ENCODE measurements at regions not wholly inside any gene's neighbourhood (a gene's known extent, or its start where the extent isn't known, plus 50 kb on each side); places are given as distances from the start of the nearest gene placed in this dataset.
"Not testable (repeated sequence)": the region's sequence is repeated elsewhere in the genome, so short reads cannot be mapped to it uniquely, and the experiment has no call there.

- DNase-seq = no peak
Measured at GRCh38 chr14:88985654-88986053, 161.2 kb downstream of the TTC8 start.

GRCh38 chr14:88986146-88986841 lies 161.8 kb downstream of the TTC8 start:
- DNase-seq = no peak

- not testable (repeated sequence) for DNase-seq
Measured at GRCh38 chr14:88986908-88987307, 162.5 kb downstream of the TTC8 start.

- DNase-seq = no peak
Measured at GRCh38 chr14:88987516-88987915, 163.1 kb downstream of the TTC8 start.

DNA sequence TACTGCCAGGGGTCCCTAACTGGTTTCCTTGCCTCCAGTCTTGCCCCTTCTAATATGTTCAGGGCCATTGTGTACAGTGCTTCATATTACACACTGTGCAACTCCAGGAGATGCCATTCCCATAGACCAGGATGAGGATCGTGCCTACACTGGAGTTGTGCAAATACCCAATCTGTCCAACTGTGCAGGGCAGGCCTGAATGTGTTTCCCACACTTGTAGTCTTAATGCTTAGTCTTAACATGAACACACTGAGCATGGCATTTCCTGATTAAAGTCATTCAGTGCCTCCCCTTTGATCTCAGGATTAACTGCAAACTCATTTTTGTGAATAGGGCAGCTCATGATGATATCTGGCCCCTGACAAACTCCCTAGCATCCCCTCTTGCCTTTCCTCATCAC lies 165.5 kb downstream of the TTC8 start:
- no peak for DNase-seq

DNA sequence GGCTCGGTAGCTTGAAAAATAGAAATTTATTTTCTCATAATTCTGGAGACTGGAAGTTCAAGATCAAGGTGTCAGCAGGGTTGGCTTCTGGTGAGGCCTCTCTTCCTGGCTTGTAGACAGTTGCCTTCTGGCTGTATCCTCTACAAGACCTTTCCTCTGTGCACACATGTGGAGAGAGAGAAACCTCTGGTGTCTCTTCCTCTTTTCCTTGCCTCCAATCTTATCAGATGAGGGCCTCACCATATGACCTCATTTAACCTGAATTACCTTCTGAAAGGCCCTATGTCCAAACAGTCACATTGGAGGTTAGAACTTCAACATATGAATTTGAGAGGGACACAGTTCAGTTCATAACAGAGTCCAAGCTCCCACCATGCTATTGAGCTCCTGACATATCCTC lies 166.4 kb downstream of the TTC8 start:
- DNase-seq = no peak

GRCh38 chr14:88992011-88992410 lies 167.6 kb downstream of the TTC8 start:
- DNase-seq = no peak

GRCh38 chr14:88993946-88994345 lies 169.5 kb downstream of the TTC8 start:
- DNase-seq = no peak

- DNase-seq = no peak
Measured at GRCh38 chr14:88995437-88996198, 171.2 kb downstream of the TTC8 start.

- DNase-seq = no peak
Measured at GRCh38 chr14:88998027-88998426, 173.6 kb downstream of the TTC8 start.

GRCh38 chr14:88999137-88999536 lies 174.7 kb downstream of the TTC8 start:
- DNase-seq = no peak

DNA sequence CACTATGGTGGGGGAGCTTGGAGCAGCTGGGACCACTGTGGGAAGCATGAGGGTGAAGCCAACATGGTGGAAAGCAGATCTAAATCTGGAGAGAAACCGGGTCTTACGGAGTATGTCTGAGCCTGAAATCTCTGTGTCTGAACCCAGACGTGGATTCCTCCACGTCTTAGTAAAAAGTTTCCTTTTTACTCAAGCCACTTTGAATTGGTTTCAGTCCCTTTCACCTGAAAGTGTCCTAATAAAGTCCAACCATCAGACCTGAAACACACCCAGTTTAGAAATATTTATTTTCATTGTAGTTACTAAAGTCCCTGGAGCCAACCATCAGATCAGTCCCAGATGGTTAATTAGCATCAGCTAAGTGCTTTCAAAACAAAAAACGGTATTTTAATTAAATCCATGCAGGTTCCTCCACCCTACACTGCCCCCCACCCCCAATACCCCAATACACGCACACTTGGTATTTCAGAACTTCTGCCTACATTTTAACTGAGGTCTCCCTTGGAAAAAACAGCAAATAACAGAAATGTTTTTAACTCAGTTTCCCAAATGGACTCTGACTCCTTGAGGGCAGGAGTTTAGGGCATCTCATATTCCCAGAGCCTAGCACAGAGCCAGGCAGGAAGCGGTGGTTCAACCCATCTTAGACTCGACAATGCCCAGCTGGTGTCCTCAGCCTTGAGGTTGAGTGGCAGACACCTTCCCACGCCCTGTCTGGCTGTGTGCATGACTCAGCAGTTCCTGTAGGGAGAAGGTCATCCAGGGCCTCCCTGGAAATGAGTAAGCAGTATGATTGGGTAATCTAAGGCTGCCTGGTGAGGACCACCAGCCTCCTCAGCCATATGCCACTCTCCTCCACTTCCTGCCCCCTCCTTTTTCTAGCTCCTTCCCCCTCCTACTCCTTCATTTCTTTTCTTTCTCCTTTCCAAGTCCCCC lies 175.8 kb downstream of the TTC8 start:
- peak in 1 of 2 donors; percentile 32 for DNase-seq

DNA sequence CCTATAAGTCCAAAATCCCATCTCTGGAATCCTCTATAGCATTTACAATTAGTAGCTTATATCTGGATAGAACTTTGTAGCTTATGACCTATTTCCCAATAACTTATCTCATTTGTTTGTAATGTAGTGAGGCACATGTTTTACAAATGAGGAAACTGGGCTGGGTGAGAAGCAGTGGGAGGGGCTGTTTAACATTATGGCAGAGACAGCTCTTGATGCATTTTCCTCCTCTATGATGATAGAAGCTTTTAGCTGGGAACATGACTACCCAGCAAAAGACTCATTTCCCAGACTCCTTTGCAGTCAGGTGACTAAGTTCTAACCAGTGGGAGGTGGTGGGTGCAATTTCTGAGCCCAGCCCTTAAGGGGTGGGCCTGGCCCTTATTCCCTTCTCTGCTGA lies 179.7 kb downstream of the TTC8 start:
- no peak for DNase-seq

DNA sequence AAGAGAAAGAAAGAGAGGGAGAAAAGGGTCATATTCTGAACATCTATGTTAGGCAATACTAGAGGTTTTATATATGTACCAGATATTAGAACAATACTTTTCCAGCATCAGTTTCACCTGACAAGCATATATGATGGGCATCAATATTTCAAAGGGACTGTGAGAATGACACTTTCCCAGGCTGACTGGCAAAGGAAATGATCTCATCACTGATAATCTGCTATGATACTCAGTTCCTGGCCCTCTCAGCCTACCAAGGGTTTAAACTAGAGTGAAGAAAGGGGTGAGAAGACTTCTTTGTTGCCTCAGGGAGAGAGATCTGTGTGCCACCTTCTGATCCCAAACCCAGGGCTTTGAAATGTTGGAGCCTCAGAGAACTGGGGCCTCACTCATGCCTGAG lies 183.5 kb downstream of the TTC8 start:
- DNase-seq = no peak

DNA sequence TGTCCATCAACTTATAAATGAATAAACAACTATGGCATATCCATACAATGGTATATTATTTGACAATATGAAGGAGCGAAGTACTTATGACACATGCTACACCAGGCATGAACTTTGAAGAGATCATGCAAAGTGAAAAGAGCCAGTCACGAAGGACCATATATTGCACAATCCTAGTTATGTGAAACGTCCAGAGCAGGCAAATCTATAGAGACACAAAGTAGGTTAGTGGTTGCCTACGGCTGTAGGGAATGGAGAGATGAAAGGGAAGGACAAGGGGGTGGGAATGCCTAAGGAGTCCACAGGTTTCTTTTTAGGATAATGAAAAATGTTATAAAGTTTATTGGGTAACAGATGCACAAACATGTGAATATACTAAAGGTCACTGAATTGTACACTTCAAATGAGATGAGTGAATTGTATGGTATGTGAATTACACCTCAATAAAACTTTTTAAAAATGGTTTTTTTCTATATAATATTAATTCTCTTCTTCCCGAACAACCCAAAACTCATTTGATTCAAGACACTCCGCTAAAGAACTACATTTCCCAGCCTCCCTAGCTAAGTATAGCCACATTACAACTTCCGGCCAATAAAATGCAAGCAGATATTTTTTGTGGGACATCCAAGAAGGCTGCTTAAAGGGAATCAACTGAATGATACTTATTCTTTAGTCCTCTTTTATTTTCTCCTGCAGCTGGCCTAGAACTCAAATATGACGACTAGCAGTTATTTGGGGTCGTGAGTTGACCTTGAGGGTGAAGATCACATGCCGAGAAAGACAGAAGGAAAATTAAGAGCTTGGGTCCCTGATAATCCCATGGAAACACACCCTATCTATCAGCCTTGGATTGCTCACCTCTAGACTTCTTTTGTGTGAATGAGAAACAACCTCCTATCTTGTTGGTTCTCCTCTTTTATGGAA lies 187.2 kb downstream of the TTC8 start:
- no peak for DNase-seq

DNA sequence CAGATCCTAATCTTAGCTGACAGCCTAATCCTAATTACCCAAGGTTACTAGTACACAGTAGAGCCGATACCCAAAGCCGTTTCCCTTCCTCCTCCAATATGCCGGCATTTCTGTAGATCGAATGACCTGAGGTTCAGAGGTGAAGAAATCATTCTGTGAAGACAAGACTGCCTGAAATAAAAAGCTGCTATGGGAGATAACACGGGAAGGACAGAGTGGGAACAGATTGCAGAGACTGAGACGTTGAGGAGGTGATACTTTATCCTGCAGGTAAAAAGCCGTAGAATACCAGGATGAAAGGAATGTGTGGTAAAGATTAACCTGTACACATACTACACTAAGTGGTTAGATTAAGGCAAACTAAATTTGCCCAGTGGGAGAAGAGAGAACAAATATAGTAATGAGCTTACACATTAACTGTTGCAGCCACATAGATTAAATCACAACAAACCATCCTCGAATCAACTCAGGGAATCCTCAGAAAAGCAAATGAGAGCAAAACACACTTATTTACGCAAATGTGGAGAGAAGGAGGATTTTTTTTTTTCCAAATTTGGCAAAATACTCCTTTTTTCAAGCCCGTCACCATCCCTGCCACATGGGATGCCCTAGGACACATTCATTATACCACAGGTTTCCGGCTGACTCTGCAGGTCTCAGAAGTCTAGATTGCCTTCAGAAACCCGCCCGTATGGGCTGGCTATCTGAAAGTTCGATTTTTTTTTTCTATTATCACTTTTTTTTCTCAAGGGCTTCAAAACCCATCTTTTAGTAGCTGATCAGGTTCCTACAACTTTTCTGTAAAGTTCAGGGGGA lies 188.0 kb downstream of the TTC8 start:
- DNase-seq = no peak

GRCh38 chr14:89013098-89013504 lies 188.7 kb downstream of the TTC8 start:
- DNase-seq = peak in 1 of 2 donors; percentile 27

GRCh38 chr14:89013698-89014568 lies 189.5 kb downstream of the TTC8 start:
- DNase-seq = no peak

DNA sequence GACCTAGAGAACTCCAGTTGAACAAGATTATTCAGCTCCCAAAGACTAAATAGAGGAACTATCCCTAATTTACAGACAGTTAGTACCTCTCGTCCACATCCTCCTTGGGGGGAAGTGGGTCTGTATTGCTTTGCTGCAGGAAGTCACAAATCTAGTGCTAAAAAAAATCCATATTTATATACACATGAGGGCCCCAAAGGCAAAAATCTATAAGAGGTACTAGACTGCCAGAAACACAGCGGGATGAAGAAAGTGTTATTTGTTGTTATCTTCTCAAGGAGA lies 190.1 kb downstream of the TTC8 start:
- DNase-seq = no peak

DNA sequence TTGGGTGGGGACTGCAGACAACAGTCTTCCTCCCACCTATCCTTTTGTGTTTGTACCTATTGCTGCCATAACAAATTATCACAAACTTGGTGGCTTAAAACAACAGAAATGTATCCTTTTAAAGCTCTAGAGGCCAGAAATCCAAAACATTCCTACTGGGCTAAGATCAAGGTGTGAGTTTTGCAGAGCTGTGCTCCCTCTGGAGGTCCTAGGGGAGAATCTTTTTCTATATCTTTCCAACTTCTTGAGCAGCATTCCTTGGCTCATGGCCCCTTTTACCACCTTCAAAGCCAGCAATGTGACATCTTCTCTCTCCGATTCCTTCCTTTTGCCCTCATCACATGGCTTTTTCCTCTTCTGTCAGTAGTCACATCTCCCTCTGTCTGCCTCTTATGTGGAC lies 190.6 kb downstream of the TTC8 start:
- DNase-seq = no peak

DNA sequence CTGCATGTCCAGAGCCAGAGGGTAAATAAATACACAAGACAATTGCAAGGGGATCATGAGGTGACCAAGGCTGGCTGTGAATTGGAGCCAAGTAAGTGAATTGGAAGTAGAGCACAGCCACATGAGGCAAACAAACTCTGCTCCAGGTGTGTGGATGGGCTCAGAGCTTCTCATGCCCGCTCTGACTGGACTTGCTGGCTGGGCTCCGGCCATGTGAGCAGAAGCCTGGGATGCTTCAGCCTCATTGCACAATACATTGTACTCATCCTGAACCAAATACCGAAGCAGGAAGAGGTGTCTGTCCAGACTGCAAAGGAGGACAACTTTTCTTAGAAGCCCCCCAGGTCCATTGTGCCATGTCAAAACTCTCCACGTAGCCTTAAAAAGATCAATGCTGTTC lies 193.0 kb downstream of the TTC8 start:
- no peak for DNase-seq

All from stimulated activated CD4-positive, alpha-beta T cell treated with anti-CD3 and anti-CD28 coated beads, Interleukin-2, amount 100 ng/mL, for 24 hours (primary cell).